Activated CD4-positive, alpha-beta memory T cell treated with anti-CD3 and anti-CD28 coated beads for 36 hours (primary cell): ENCODE measurements at regions not wholly inside any gene's neighbourhood (a gene's known extent, or its start where the extent isn't known, plus 50 kb on each side); places are given as distances from the start of the nearest gene placed in this dataset.

Experiments used
- CTCF ChIA-PET: fragments of 350-600 bp; sonication (Branson Sonifier 250); formaldehyde crosslinking; loops from one replicate; lab custom pipeline; 2021; ENCODE audit warnings: antibody characterized with exemption, inconsistent platforms; lab: Charles Lee
- POLR2A ChIA-PET: fragments of 350-600 bp; sonication (Branson Sonifier 250); formaldehyde crosslinking; loops from one replicate; lab custom pipeline; 2021; ENCODE audit warnings: antibody characterized with exemption; lab: Charles Lee
- DNase-seq: peaks from one replicate; pipeline ENCODE4 v3.0.0-alpha.2; 2020
- H3K27ac Mint-ChIP-seq: one replicate; pipeline ENCODE4 v1.8.0; 2021; ENCODE audit warnings: mixed read lengths
- H3K27me3 Mint-ChIP-seq: one replicate; pipeline ENCODE4 v1.8.0; 2021; ENCODE audit warnings: mixed read lengths
- H3K36me3 Mint-ChIP-seq: one replicate; pipeline ENCODE4 v1.8.0; 2021; ENCODE audit warnings: mixed read lengths
- H3K4me1 Mint-ChIP-seq: one replicate; pipeline ENCODE4 v1.8.0; 2021; ENCODE audit warnings: low read depth, mixed read lengths
- H3K4me3 Mint-ChIP-seq: one replicate; pipeline ENCODE4 v1.8.0; 2021; ENCODE audit warnings: mild to moderate bottlenecking, mixed read lengths
- H3K9me3 Mint-ChIP-seq: one replicate; pipeline ENCODE4 v1.8.0; 2021; ENCODE audit warnings: mixed read lengths
- intact Hi-C: fragments of 100-400 bp; cut with micrococcal nuclease; formaldehyde crosslinking; loops from one replicate; pipeline ENCODE4 v1.15.1; 2023

GRCh38 chr1:221881805-221882581 lies 140.1 kb upstream of the DUSP10 start:
- CTCF ChIA-PET, result no interaction called here
- Mint-ChIP-seq H3K9me3 (no peaks in the 10 kb centered on the region), H3K27ac (no peak overlapping the region), H3K27me3 (peaks cover 5% of the 10 kb centered on the region), H3K36me3 (no peaks in the 10 kb centered on the region), H3K4me1 (peaks cover 8% of the 10 kb centered on the region), H3K4me3 (no peak overlapping the region)
- intact Hi-C loops, result no loop called here
- no peak for DNase-seq
- POLR2A ChIA-PET, result no interaction called here

GRCh38 chr1:221880182-221880581 lies 138.3 kb upstream of the DUSP10 start:
- POLR2A ChIA-PET, result no interaction called here
- H3K4me1 Mint-ChIP-seq, result peaks cover 8% of the 10 kb centered on the region
- H3K27me3 Mint-ChIP-seq, result peaks cover 8% of the 10 kb centered on the region
- no peak for DNase-seq
- H3K36me3 Mint-ChIP-seq, result no peaks in the 10 kb centered on the region
- no peaks in the 10 kb centered on the region for H3K9me3 Mint-ChIP-seq
- H3K27ac Mint-ChIP-seq, result no peak overlapping the region
- intact Hi-C loops, result no loop called here
- no peak overlapping the region for H3K4me3 Mint-ChIP-seq
- CTCF ChIA-PET, result no interaction called here

GRCh38 chr1:221878134-221878533 lies 136.2 kb upstream of the DUSP10 start:
- Mint-ChIP-seq H3K27ac (no peak overlapping the region), H3K36me3 (no peaks in the 10 kb centered on the region), H3K4me1 (peaks cover 8% of the 10 kb centered on the region), H3K9me3 (no peaks in the 10 kb centered on the region), H3K4me3 (no peak overlapping the region), H3K27me3 (peaks cover 8% of the 10 kb centered on the region)
- no peak for DNase-seq
- intact Hi-C loops, result loop anchor here (1.0 to 10.0 kb wide), 2 partner anchors 116 to 577 kb away; no protein-coding TSS in a partner anchor
- POLR2A ChIA-PET, result no interaction called here
- CTCF ChIA-PET, result no interaction called here

GRCh38 chr1:221877311-221877710 lies 135.4 kb upstream of the DUSP10 start:
- peaks cover 8% of the 10 kb centered on the region for H3K4me1 Mint-ChIP-seq
- no peaks in the 10 kb centered on the region for H3K36me3 Mint-ChIP-seq
- peaks cover 8% of the 10 kb centered on the region for H3K27me3 Mint-ChIP-seq
- H3K27ac Mint-ChIP-seq, result no peak overlapping the region
- ChIA-PET POLR2A (no interaction called here), CTCF (no interaction called here)
- H3K4me3 Mint-ChIP-seq, result no peak overlapping the region
- H3K9me3 Mint-ChIP-seq, result no peaks in the 10 kb centered on the region
- no peak for DNase-seq
- intact Hi-C loops, result loop anchor here (10.0 kb wide), 1 partner anchor 577 kb away; no protein-coding TSS in a partner anchor

GRCh38 chr1:221875004-221875330 lies 133.1 kb upstream of the DUSP10 start:
- Mint-ChIP-seq H3K36me3 (no peaks in the 10 kb centered on the region), H3K4me1 (peaks cover 8% of the 10 kb centered on the region), H3K27me3 (peaks cover 8% of the 10 kb centered on the region), H3K4me3 (no peak overlapping the region), H3K27ac (no peak overlapping the region), H3K9me3 (no peaks in the 10 kb centered on the region)
- ChIA-PET POLR2A (no interaction called here), CTCF (interaction anchor here (0.5 to 0.7 kb wide), 2 partner anchors 167 to 213 kb away, joined by 3 read pairs; no protein-coding TSS in a partner anchor)
- intact Hi-C loops, result loop anchor here (10.0 kb wide), 1 partner anchor 580 kb away; no protein-coding TSS in a partner anchor
- DNase-seq, result no peak

GRCh38 chr1:221874285-221875003 lies 132.6 kb upstream of the DUSP10 start:
- ChIA-PET POLR2A (no interaction called here), CTCF (no interaction called here)
- H3K4me3 Mint-ChIP-seq, result no peak overlapping the region
- H3K36me3 Mint-ChIP-seq, result no peaks in the 10 kb centered on the region
- no peaks in the 10 kb centered on the region for H3K9me3 Mint-ChIP-seq
- H3K27me3 Mint-ChIP-seq, result peaks cover 8% of the 10 kb centered on the region
- intact Hi-C loops, result loop anchor here (10.0 kb wide), 1 partner anchor 580 kb away; no protein-coding TSS in a partner anchor
- no peak overlapping the region for H3K27ac Mint-ChIP-seq
- no peak for DNase-seq
- peaks cover 8% of the 10 kb centered on the region for H3K4me1 Mint-ChIP-seq

GRCh38 chr1:221873673-221874072 lies 131.8 kb upstream of the DUSP10 start:
- no peak overlapping the region for H3K4me3 Mint-ChIP-seq
- peaks cover 3% of the 10 kb centered on the region for H3K27me3 Mint-ChIP-seq
- ChIA-PET POLR2A (no interaction called here), CTCF (no interaction called here)
- no peak for DNase-seq
- peaks cover 5% of the 10 kb centered on the region for H3K4me1 Mint-ChIP-seq
- H3K9me3 Mint-ChIP-seq, result no peaks in the 10 kb centered on the region
- H3K36me3 Mint-ChIP-seq, result no peaks in the 10 kb centered on the region
- intact Hi-C loops, result loop anchor here (10.0 kb wide), 1 partner anchor 581 kb away; no protein-coding TSS in a partner anchor
- H3K27ac Mint-ChIP-seq, result no peak overlapping the region

- H3K9me3 Mint-ChIP-seq, result no peaks in the 10 kb centered on the region
- CTCF ChIA-PET, result no interaction called here
- H3K4me1 Mint-ChIP-seq, result no peaks in the 10 kb centered on the region
- intact Hi-C loops, result loop anchor here (10.0 kb wide), 1 partner anchor 584 kb away; no protein-coding TSS in a partner anchor
- no peaks in the 10 kb centered on the region for H3K36me3 Mint-ChIP-seq
- no peak overlapping the region for H3K27ac Mint-ChIP-seq
- no peak overlapping the region for H3K4me3 Mint-ChIP-seq
- DNase-seq, result no peak
- no peaks in the 10 kb centered on the region for H3K27me3 Mint-ChIP-seq
- POLR2A ChIA-PET, result no interaction called here
Observed at GRCh38 chr1:221871056-221871455, 129.2 kb upstream of the DUSP10 start.

GRCh38 chr1:221869779-221870178 lies 127.9 kb upstream of the DUSP10 start:
- intact Hi-C loops, result loop anchor here (10.0 kb wide), 1 partner anchor 585 kb away; no protein-coding TSS in a partner anchor
- no peaks in the 10 kb centered on the region for H3K27me3 Mint-ChIP-seq
- ChIA-PET CTCF (no interaction called here), POLR2A (no interaction called here)
- no peak overlapping the region for H3K4me3 Mint-ChIP-seq
- no peaks in the 10 kb centered on the region for H3K4me1 Mint-ChIP-seq
- no peak overlapping the region for H3K27ac Mint-ChIP-seq
- H3K9me3 Mint-ChIP-seq, result no peaks in the 10 kb centered on the region
- H3K36me3 Mint-ChIP-seq, result no peaks in the 10 kb centered on the region
- DNase-seq, result no peak

- Mint-ChIP-seq H3K27me3 (no peaks in the 10 kb centered on the region), H3K9me3 (no peaks in the 10 kb centered on the region), H3K36me3 (no peaks in the 10 kb centered on the region), H3K4me1 (no peaks in the 10 kb centered on the region), H3K27ac (no peak overlapping the region), H3K4me3 (no peak overlapping the region)
- ChIA-PET CTCF (no interaction called here), POLR2A (no interaction called here)
- no peak for DNase-seq
- intact Hi-C loops, result no loop called here
Observed at GRCh38 chr1:221868593-221869303, 126.9 kb upstream of the DUSP10 start.

GRCh38 chr1:221867003-221867402 lies 125.1 kb upstream of the DUSP10 start:
- no peak overlapping the region for H3K4me3 Mint-ChIP-seq
- ChIA-PET CTCF (no interaction called here), POLR2A (no interaction called here)
- intact Hi-C loops, result no loop called here
- no peak for DNase-seq
- no peaks in the 10 kb centered on the region for H3K9me3 Mint-ChIP-seq
- H3K4me1 Mint-ChIP-seq, result no peaks in the 10 kb centered on the region
- no peaks in the 10 kb centered on the region for H3K36me3 Mint-ChIP-seq
- no peaks in the 10 kb centered on the region for H3K27me3 Mint-ChIP-seq
- no peak overlapping the region for H3K27ac Mint-ChIP-seq

- no peaks in the 10 kb centered on the region for H3K9me3 Mint-ChIP-seq
- POLR2A ChIA-PET, result no interaction called here
Observed at GRCh38 chr1:221865808-221866207, 123.9 kb upstream of the DUSP10 start.

More at GRCh38 chr1:221865808-221866207, 123.9 kb upstream of the DUSP10 start:
- H3K4me3 Mint-ChIP-seq, result no peak overlapping the region
- intact Hi-C loops, result no loop called here
- CTCF ChIA-PET, result no interaction called here
- no peaks in the 10 kb centered on the region for H3K36me3 Mint-ChIP-seq
- H3K27ac Mint-ChIP-seq, result no peak overlapping the region
- no peak for DNase-seq
- H3K27me3 Mint-ChIP-seq, result no peaks in the 10 kb centered on the region
- H3K4me1 Mint-ChIP-seq, result no peaks in the 10 kb centered on the region
